HG03442 (cell line): ENCODE measurements at regions not wholly inside any gene's neighbourhood (a gene's known extent, or its start where the extent isn't known, plus 50 kb on each side); places are given as distances from the start of the nearest gene placed in this dataset.

Experiments used
- ATAC-seq: cut with Tn5 transposase; IDR thresholded peaks from one replicate; pipeline ENCODE4 v1.9.1; 2021; ENCODE audit warnings: mild to moderate bottlenecking, moderate library complexity; ENCODE audit not compliant: unreplicated experiment

GRCh38 chr2:121085801-121086200, 199.2 kb downstream of the TFCP2L1 start:
- no peak for ATAC-seq

- no peak for ATAC-seq
Observed at GRCh38 chr2:121086450-121086849, 198.6 kb downstream of the TFCP2L1 start.

GRCh38 chr2:121087117-121087516, 197.9 kb downstream of the TFCP2L1 start:
- no peak for ATAC-seq

GRCh38 chr2:121088251-121089165, 196.5 kb downstream of the TFCP2L1 start:
- no peak for ATAC-seq

- no peak for ATAC-seq
Observed at GRCh38 chr2:121089166-121089510, 195.9 kb downstream of the TFCP2L1 start.

GRCh38 chr2:121090088-121090715, 194.8 kb downstream of the TFCP2L1 start:
- ATAC-seq: no peak

GRCh38 chr2:121092095-121092494, 192.9 kb downstream of the TFCP2L1 start:
- no peak for ATAC-seq

- ATAC-seq: no peak
Observed at GRCh38 chr2:121093692-121094091, 191.3 kb downstream of the TFCP2L1 start.

GRCh38 chr2:121094101-121094500, 190.9 kb downstream of the TFCP2L1 start:
- no peak for ATAC-seq

GRCh38 chr2:121094845-121095244, 190.2 kb downstream of the TFCP2L1 start:
- no peak for ATAC-seq

GRCh38 chr2:121095257-121096080, 189.5 kb downstream of the TFCP2L1 start:
- ATAC-seq: peak; percentile 59

GRCh38 chr2:121096611-121097010, 188.4 kb downstream of the TFCP2L1 start:
- no peak for ATAC-seq

- ATAC-seq: no peak
Observed at GRCh38 chr2:121098556-121098955, 186.4 kb downstream of the TFCP2L1 start.

GRCh38 chr2:121099329-121100290, 185.4 kb downstream of the TFCP2L1 start:
- no peak for ATAC-seq

- ATAC-seq: no peak
Observed at GRCh38 chr2:121101093-121101715, 183.8 kb downstream of the TFCP2L1 start.

GRCh38 chr2:121102941-121103340, 182.1 kb downstream of the TFCP2L1 start:
- ATAC-seq: no peak

GRCh38 chr2:121103960-121104359, 181.0 kb downstream of the TFCP2L1 start:
- no peak for ATAC-seq

- no peak for ATAC-seq
Observed at GRCh38 chr2:121104721-121105141, 180.3 kb downstream of the TFCP2L1 start.

GRCh38 chr2:121110924-121111323, 174.1 kb downstream of the TFCP2L1 start:
- no peak for ATAC-seq

GRCh38 chr2:121118951-121119350, 166.1 kb downstream of the TFCP2L1 start:
- ATAC-seq: no peak
